OCI-LY1 (cell line): ENCODE measurements at regions not wholly inside any gene's neighbourhood (a gene's known extent, or its start where the extent isn't known, plus 50 kb on each side); places are given as distances from the start of the nearest gene placed in this dataset.

Experiments
- H2AFZ ChIP-seq: fragments of 200-600 bp; sonication (generic), shearing (Covaris generic); 2 replicates; pipeline ENCODE4 v1.6.0; 2014; ENCODE audit warnings: antibody characterized with exemption, mild to moderate bottlenecking, low read length
- H3F3A ChIP-seq: fragments of 200-600 bp; sonication (generic), shearing (Covaris generic); 2 replicates; pipeline ENCODE4 v1.6.0; 2014; ENCODE audit warnings: mild to moderate bottlenecking, antibody characterized with exemption, low read length, moderate library complexity; ENCODE audit not compliant: insufficient read depth
- H3K27ac ChIP-seq: fragments of 200-600 bp; sonication (generic); 2 replicates; pipeline ENCODE4 v1.5.1; 2014; ENCODE audit warnings: low read length, mixed run types, mild to moderate bottlenecking, low read depth; ENCODE audit not compliant: poor library complexity, severe bottlenecking
- H3K27me3 ChIP-seq: fragments of 200-600 bp; sonication (generic); 2 replicates; pipeline ENCODE4 v1.6.0; 2014; ENCODE audit warnings: antibody characterized with exemption, mild to moderate bottlenecking, low read length, moderate library complexity; ENCODE audit not compliant: insufficient read depth
- H3K36me3 ChIP-seq: fragments of 200-600 bp; sonication (generic); 2 replicates; pipeline ENCODE4 v1.6.1; 2014; ENCODE audit warnings: mild to moderate bottlenecking, antibody characterized with exemption, low read length, moderate library complexity, mixed read lengths; ENCODE audit not compliant: insufficient read depth
- H3K4me1 ChIP-seq: fragments of 200-600 bp; sonication (generic); 2 replicates; pipeline ENCODE4 v1.5.1; 2014; ENCODE audit warnings: mild to moderate bottlenecking, low read length, moderate library complexity; ENCODE audit not compliant: insufficient read depth, severe bottlenecking
- H3K4me2 ChIP-seq: fragments of 200-600 bp; sonication (generic), shearing (Covaris generic); 2 replicates; pipeline ENCODE4 v1.6.1; 2014; ENCODE audit warnings: low read length
- H3K4me3 ChIP-seq: fragments of 200-600 bp; sonication (generic); 2 replicates; pipeline ENCODE4 v1.5.1; 2014; ENCODE audit warnings: low read length, low read depth, mild to moderate bottlenecking, mixed read lengths; ENCODE audit not compliant: poor library complexity, severe bottlenecking
- H3K79me2 ChIP-seq: fragments of 200-600 bp; shearing (Covaris generic); 2 replicates; pipeline ENCODE4 v1.6.1; 2016; ENCODE audit warnings: mixed run types, low read length, mixed read lengths; ENCODE audit not compliant: insufficient read depth
- H3K9ac ChIP-seq: fragments of 200-600 bp; sonication (generic), shearing (Covaris generic); 2 replicates; pipeline ENCODE4 v1.6.1; 2014; ENCODE audit warnings: mild to moderate bottlenecking, low read length, mixed read lengths
- H3K9me2 ChIP-seq: fragments of 200-600 bp; sonication (generic), shearing (Covaris generic); 2 replicates; pipeline ENCODE4 v1.6.1; 2014; ENCODE audit warnings: low read depth, mild to moderate bottlenecking, low read length, mixed read lengths
- H3K9me3 ChIP-seq: fragments of 200-600 bp; shearing (Covaris generic); 2 replicates; pipeline ENCODE4 v1.6.1; 2014; ENCODE audit warnings: low read length, mixed read lengths
- H4K20me1 ChIP-seq: fragments of 200-600 bp; sonication (generic), shearing (Covaris generic); 2 replicates; pipeline ENCODE4 v1.6.0; 2016; ENCODE audit warnings: mild to moderate bottlenecking, low read length; ENCODE audit not compliant: insufficient read depth
- CTCF ChIP-seq: fragments of 200-600 bp; sonication (generic), shearing (Covaris generic); IDR thresholded peaks from 2 replicates; pipeline ENCODE4 v1.5.1; 2017; ENCODE audit warnings: mild to moderate bottlenecking, antibody characterized with exemption, low read length, moderate library complexity, mixed read lengths
- EZH2 ChIP-seq: fragments of 200-600 bp; sonication (generic), shearing (Covaris generic); IDR thresholded peaks from 2 replicates; pipeline ENCODE4 v1.8.0; 2017; ENCODE audit warnings: borderline replicate concordance, mixed run types, mild to moderate bottlenecking, antibody characterized with exemption, low read length, moderate library complexity, mixed read lengths

GRCh38 chr2:71789556-71790204, 336.3 kb downstream of the DYSF start:
- Histone ChIP-seq H3K4me1 (no peaks in the 10 kb centered on the region), H3K79me2 (no peaks in the 10 kb centered on the region), H3K9ac (no peak overlapping the region), H3K9me2 (no peaks in the 10 kb centered on the region), H3K36me3 (no peaks in the 10 kb centered on the region), H4K20me1 (no peaks in the 10 kb centered on the region), H3K4me3 (no peak overlapping the region), H3K27me3 (peaks cover 6% of the 10 kb centered on the region; the same call in 1 of the 2 replicates), H3F3A (no peaks in the 10 kb centered on the region), H2AFZ (no peak overlapping the region), H3K27ac (no peak overlapping the region), H3K4me2 (no peak overlapping the region), H3K9me3 (no peaks in the 10 kb centered on the region)
- TF ChIP-seq CTCF (peak; percentile 3; the same call in 1 of the 2 replicates), EZH2 (no peak)

- Histone ChIP-seq H3K36me3 (no peaks in the 10 kb centered on the region), H3K4me2 (no peak overlapping the region), H3K9me3 (no peaks in the 10 kb centered on the region), H3F3A (no peaks in the 10 kb centered on the region), H3K27me3 (peaks cover 6% of the 10 kb centered on the region; the same call in 1 of the 2 replicates), H3K4me3 (no peak overlapping the region), H2AFZ (no peak overlapping the region), H3K4me1 (no peaks in the 10 kb centered on the region), H3K9me2 (no peaks in the 10 kb centered on the region), H3K79me2 (no peaks in the 10 kb centered on the region), H4K20me1 (no peaks in the 10 kb centered on the region), H3K27ac (no peak overlapping the region), H3K9ac (no peak overlapping the region)
- TF ChIP-seq EZH2 (no peak), CTCF (no peak)
Measured at GRCh38 chr2:71788601-71789240, 335.4 kb downstream of the DYSF start.

GRCh38 chr2:71788186-71788525, 334.8 kb downstream of the DYSF start:
- H4K20me1 ChIP-seq: no peaks in the 10 kb centered on the region
- H3K27ac ChIP-seq: no peak overlapping the region
- peaks cover 6% of the 10 kb centered on the region; the same call in 1 of the 2 replicates for H3K27me3 ChIP-seq
- H3K9ac ChIP-seq: no peak overlapping the region
- no peaks in the 10 kb centered on the region for H3K79me2 ChIP-seq
- H3K4me2 ChIP-seq: no peak overlapping the region
- H3K36me3 ChIP-seq: no peaks in the 10 kb centered on the region
- no peak for TF ChIP-seq EZH2
- no peak for TF ChIP-seq CTCF
- H3K4me3 ChIP-seq: no peak overlapping the region
- no peaks in the 10 kb centered on the region for H3K4me1 ChIP-seq
- H3K9me3 ChIP-seq: no peaks in the 10 kb centered on the region
- no peaks in the 10 kb centered on the region for H3K9me2 ChIP-seq
- H2AFZ ChIP-seq: no peak overlapping the region
- no peaks in the 10 kb centered on the region for H3F3A ChIP-seq
